OCI-LY3 (cell line): ENCODE measurements at regions not wholly inside any gene's neighbourhood (a gene's known extent, or its start where the extent isn't known, plus 50 kb on each side); places are given as distances from the start of the nearest gene placed in this dataset.

Source experiments
- H2AFZ ChIP-seq: fragments of 200-600, 300-600 bp; shearing (Covaris generic); 2 replicates; pipeline ENCODE4 v1.6.0; 2014; ENCODE audit warnings: antibody characterized with exemption, low read depth, low read length
- H3K27ac ChIP-seq: fragments of 200-600, 300-600 bp; sonication (generic); 2 replicates; pipeline ENCODE4 v1.5.1; 2014; ENCODE audit warnings: mild to moderate bottlenecking, low read length, moderate library complexity, mixed read lengths
- H3K27me3 ChIP-seq: fragments of 200-600, 300-600 bp; sonication (generic); 2 replicates; pipeline ENCODE4 v1.6.1; 2014; ENCODE audit warnings: low read depth, low read length, mixed read lengths
- H3K36me3 ChIP-seq: fragments of 200-600, 300-600 bp; sonication (generic); replicated peaks from 2 replicates; pipeline ENCODE3; 2014; ENCODE audit warnings: low read depth, low read length, mixed read lengths
- H3K4me1 ChIP-seq: fragments of 300-600, 200-600 bp; sonication (generic); 2 replicates; pipeline ENCODE4 v1.6.1; 2014; ENCODE audit warnings: low read length, mixed read lengths
- H3K4me2 ChIP-seq: fragments of 200-600, 300-600 bp; sonication (generic); 2 replicates; pipeline ENCODE4 v1.6.1; 2014; ENCODE audit warnings: low read length, mixed read lengths
- H3K4me3 ChIP-seq: fragments of 300-600, 200-600 bp; sonication (generic); 2 replicates; pipeline ENCODE4 v1.5.1; 2014; ENCODE audit warnings: antibody characterized with exemption, mild to moderate bottlenecking, low read length, moderate library complexity
- H3K79me2 ChIP-seq: fragments of 300-600, 200-600 bp; shearing (Covaris generic); 2 replicates; pipeline ENCODE4 v1.6.1; 2014; ENCODE audit warnings: mild to moderate bottlenecking, low read length, mixed read lengths
- H3K9ac ChIP-seq: fragments of 300-600, 200-600 bp; shearing (Covaris generic); 2 replicates; pipeline ENCODE4 v1.6.0; 2014; ENCODE audit warnings: mild to moderate bottlenecking, low read length, moderate library complexity
- H3K9me3 ChIP-seq: fragments of 200-600, 300-600 bp; shearing (Covaris generic); 2 replicates; pipeline ENCODE4 v1.6.1; 2014; ENCODE audit warnings: low read length, mixed read lengths; ENCODE audit not compliant: insufficient read depth
- H4K20me1 ChIP-seq: fragments of 200-600, 300-600 bp; sonication (generic); 2 replicates; pipeline ENCODE4 v1.6.1; 2016; ENCODE audit warnings: low read length, mixed read lengths; ENCODE audit not compliant: insufficient read depth
- EZH2phosphoT487 ChIP-seq: fragments of 200-600 bp; shearing (Covaris generic); IDR thresholded peaks from 2 replicates; pipeline ENCODE4 v1.6.1; 2018; ENCODE audit warnings: antibody characterized with exemption, mixed run types, low read depth
- TF ChIP-seq, protein P1 (sequence below): fragments of 200-600, 300-600 bp; sonication (generic); IDR thresholded peaks from 2 replicates; pipeline ENCODE4 v1.5.1; 2014; ENCODE audit warnings: antibody characterized with exemption, low read length, low read depth

DNA sequence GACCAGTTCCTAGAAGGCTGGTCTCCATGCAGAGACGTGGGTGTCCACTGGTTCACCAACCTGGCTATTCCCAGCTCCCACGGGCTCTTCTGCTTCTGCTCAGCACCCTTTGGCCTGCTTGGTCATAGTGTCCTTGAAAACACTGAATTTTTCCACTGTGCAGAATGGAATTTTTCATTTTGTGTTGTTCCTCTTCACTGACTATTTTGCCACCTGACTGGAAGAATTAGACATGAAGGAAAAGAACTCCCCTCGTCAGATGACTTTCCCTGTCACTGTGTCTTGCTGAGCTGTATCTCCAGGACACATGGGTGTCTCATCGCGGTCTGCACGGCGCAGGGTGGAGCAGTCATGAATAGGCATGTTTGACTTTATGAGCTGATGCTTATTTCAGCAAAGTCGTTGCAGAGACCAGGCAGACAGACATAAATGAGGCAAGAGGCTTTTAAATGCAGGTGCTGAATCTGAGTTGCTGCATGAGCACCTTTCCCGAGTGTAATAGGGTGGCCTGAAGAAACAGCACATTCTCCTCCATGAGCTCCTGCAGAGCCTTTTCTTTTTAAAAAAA, 50.2 kb upstream of the SEMA4D start:
- Histone ChIP-seq H3K9ac (no peak overlapping the region), H3K4me2 (no peak overlapping the region), H3K4me1 (peaks cover 11% of the 10 kb centered on the region), H3K9me3 (peaks cover 3% of the 10 kb centered on the region; the same call in 1 of the 2 replicates), H2AFZ (no peak overlapping the region), H3K79me2 (no peaks in the 10 kb centered on the region), H3K27me3 (peaks cover 30% of the 10 kb centered on the region), H4K20me1 (no peaks in the 10 kb centered on the region), H3K36me3 (no peaks in the 10 kb centered on the region), H3K4me3 (no peak overlapping the region), H3K27ac (no peak overlapping the region)
- TF ChIP-seq EZH2phosphoT487 = no peak
- TF ChIP-seq, protein P1, sequence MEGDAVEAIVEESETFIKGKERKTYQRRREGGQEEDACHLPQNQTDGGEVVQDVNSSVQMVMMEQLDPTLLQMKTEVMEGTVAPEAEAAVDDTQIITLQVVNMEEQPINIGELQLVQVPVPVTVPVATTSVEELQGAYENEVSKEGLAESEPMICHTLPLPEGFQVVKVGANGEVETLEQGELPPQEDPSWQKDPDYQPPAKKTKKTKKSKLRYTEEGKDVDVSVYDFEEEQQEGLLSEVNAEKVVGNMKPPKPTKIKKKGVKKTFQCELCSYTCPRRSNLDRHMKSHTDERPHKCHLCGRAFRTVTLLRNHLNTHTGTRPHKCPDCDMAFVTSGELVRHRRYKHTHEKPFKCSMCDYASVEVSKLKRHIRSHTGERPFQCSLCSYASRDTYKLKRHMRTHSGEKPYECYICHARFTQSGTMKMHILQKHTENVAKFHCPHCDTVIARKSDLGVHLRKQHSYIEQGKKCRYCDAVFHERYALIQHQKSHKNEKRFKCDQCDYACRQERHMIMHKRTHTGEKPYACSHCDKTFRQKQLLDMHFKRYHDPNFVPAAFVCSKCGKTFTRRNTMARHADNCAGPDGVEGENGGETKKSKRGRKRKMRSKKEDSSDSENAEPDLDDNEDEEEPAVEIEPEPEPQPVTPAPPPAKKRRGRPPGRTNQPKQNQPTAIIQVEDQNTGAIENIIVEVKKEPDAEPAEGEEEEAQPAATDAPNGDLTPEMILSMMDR = no peak
